B cell (primary cell): ENCODE measurements at regions not wholly inside any gene's neighbourhood (a gene's known extent, or its start where the extent isn't known, plus 50 kb on each side); places are given as distances from the start of the nearest gene placed in this dataset.

Source experiments
- ATAC-seq: fragments of 200-7000 bp; cut with Tn5 transposase; one replicate; pipeline ENCODE4 v1.10.0; 2021; ENCODE audit warnings: low read depth, mild to moderate bottlenecking, moderate number of reproducible peaks, moderate library complexity
- CTCF ChIA-PET: fragments of 350-600 bp; sonication (Branson Sonifier 250); formaldehyde crosslinking; loops from one replicate; lab custom pipeline; 2021; ENCODE audit warnings: antibody characterized with exemption, inconsistent platforms; lab: Charles Lee
- POLR2A ChIA-PET: fragments of 350-600 bp; sonication (Branson Sonifier 250); formaldehyde crosslinking; loops from one replicate; lab custom pipeline; 2021; ENCODE audit warnings: antibody characterized with exemption; lab: Charles Lee
- DNase-seq: peaks from one replicate; pipeline ENCODE4 v3.0.0; 2013
- H2AFZ ChIP-seq: 2 replicates; pipeline ENCODE4 v1.6.1; 2012; ENCODE audit warnings: mild to moderate bottlenecking, low read depth, low read length; ENCODE audit not compliant: insufficient read depth, poor library complexity, severe bottlenecking
- H3K27ac ChIP-seq, 2 donors: 1 replicate in 1 of 2; 2 replicates in 1 of 2; pipeline ENCODE4 v1.5.1; 2012 to 2013; ENCODE audit warnings: low read length in 2 of 2, mild to moderate bottlenecking in 2 of 2, moderate library complexity in 1 of 2
- H3K27me3 ChIP-seq, 4 experiments: fragments of 200-600 bp in 1 of 4; sonication (generic) in 1 of 4; replicated peaks in 1 of 4; 1 replicate in 2 of 4; 2 replicates in 2 of 4; pipeline versions ENCODE4 v1.6.1 to v1.7.0; 2013 to 2016; ENCODE audit warnings: low read length in 3 of 4, mild to moderate bottlenecking in 2 of 4, mixed read lengths in 1 of 4, moderate library complexity in 1 of 4; ENCODE audit not compliant: insufficient read depth in 4 of 4, control insufficient read depth in 3 of 4; ENCODE audit errors: control extremely low read depth in 1 of 4
- H3K36me3 ChIP-seq, 2 experiments: replicated peaks in 1 of 2; 1 replicate in 1 of 2; 2 replicates in 1 of 2; pipeline versions ENCODE4 v1.6.1 to v1.7.1; 2013; ENCODE audit warnings: low read length in 1 of 2; ENCODE audit not compliant: insufficient read depth in 2 of 2, control insufficient read depth in 1 of 2; ENCODE audit errors: control extremely low read depth in 1 of 2, extremely low read depth in 1 of 2
- H3K4me1 ChIP-seq, 2 donors: fragments of 200-600 bp in 1 of 2; sonication (generic) in 1 of 2; 1 replicate in 1 of 2; 2 replicates in 1 of 2; pipeline versions ENCODE4 v1.5.1 to v1.6.1; 2013 to 2017; ENCODE audit warnings: low read length in 2 of 2; ENCODE audit not compliant: control insufficient read depth in 2 of 2, insufficient read depth in 2 of 2
- H3K4me2 ChIP-seq: replicated peaks from 2 replicates; pipeline ENCODE3; 2012; ENCODE audit warnings: mild to moderate bottlenecking, low read depth, low read length; ENCODE audit not compliant: poor library complexity, severe bottlenecking
- H3K4me3 ChIP-seq, 5 experiments: fragments of 200-600 bp in 1 of 5; sonication (generic) in 1 of 5; 1 replicate in 3 of 5; 2 replicates in 2 of 5; pipeline versions ENCODE4 v1.5.1 to v1.7.0; 2011 to 2016; ENCODE audit warnings: low read length in 4 of 5, mild to moderate bottlenecking in 4 of 5, low read depth in 2 of 5, control low read depth in 1 of 5, moderate library complexity in 1 of 5; ENCODE audit not compliant: insufficient read depth in 1 of 5; ENCODE audit errors: control extremely low read depth in 1 of 5, extremely low read depth in 1 of 5
- H3K79me2 ChIP-seq: fragments of 200-600 bp; sonication (generic); one replicate; pipeline ENCODE4 v1.6.0; 2016; ENCODE audit warnings: low read length; ENCODE audit not compliant: control insufficient read depth, insufficient read depth
- H3K9ac ChIP-seq: fragments of 200-600 bp; sonication (generic); 2 replicates; pipeline ENCODE4 v1.6.1; 2017; ENCODE audit warnings: mild to moderate bottlenecking, low read length, moderate library complexity
- H3K9me3 ChIP-seq, 3 donors: one replicate each; pipeline versions ENCODE4 v1.6.1 to v1.7.1; 2013; ENCODE audit warnings: low read length in 2 of 3; ENCODE audit not compliant: control insufficient read depth in 2 of 3, insufficient read depth in 1 of 3; ENCODE audit errors: control extremely low read depth in 1 of 3
- H4K20me1 ChIP-seq: 2 replicates; pipeline ENCODE4 v1.6.0; 2012; ENCODE audit warnings: mild to moderate bottlenecking, low read length; ENCODE audit not compliant: insufficient read depth, control insufficient read depth, poor library complexity, severe bottlenecking
- H3K27ac Mint-ChIP-seq: one replicate; pipeline ENCODE4 v1.8.0; 2021; ENCODE audit warnings: mixed read lengths
- H3K27me3 Mint-ChIP-seq: one replicate; pipeline ENCODE4 v1.8.0; 2021; ENCODE audit warnings: mixed read lengths
- H3K4me1 Mint-ChIP-seq: one replicate; pipeline ENCODE4 v1.8.0; 2021; ENCODE audit warnings: mixed read lengths
- H3K4me3 Mint-ChIP-seq: one replicate; pipeline ENCODE4 v1.8.0; 2021; ENCODE audit warnings: mixed read lengths
- H3K9me3 Mint-ChIP-seq: one replicate; pipeline ENCODE4 v1.8.0; 2022; ENCODE audit warnings: mixed read lengths; ENCODE audit not compliant: insufficient read depth
- EZH2 ChIP-seq: IDR thresholded peaks from 2 replicates; pipeline ENCODE4 v1.6.1; 2012; ENCODE audit warnings: borderline replicate concordance, low read depth, mild to moderate bottlenecking, moderate library complexity, low read length; ENCODE audit not compliant: insufficient read depth, poor library complexity, severe bottlenecking
- WGBS: methylation state at CpG from one replicate; pipeline ENCODE4 v1.1.5; 2013; ENCODE audit warnings: missing lambda C conversion rate; ENCODE audit not compliant: insufficient coverage; 5-methylcytosine and 5-hydroxymethylcytosine counted together
- intact Hi-C: fragments of 100-400 bp; cut with micrococcal nuclease; formaldehyde crosslinking; loops from one replicate; pipeline ENCODE4 v1.10.0; 2022
- TF ChIP-seq, protein P1 (sequence below): fragments of 200-600 bp; IDR thresholded peaks from one replicate; pipeline ENCODE4 v1.8.0; 2022; ENCODE audit warnings: antibody characterized with exemption, mild to moderate bottlenecking

DNA sequence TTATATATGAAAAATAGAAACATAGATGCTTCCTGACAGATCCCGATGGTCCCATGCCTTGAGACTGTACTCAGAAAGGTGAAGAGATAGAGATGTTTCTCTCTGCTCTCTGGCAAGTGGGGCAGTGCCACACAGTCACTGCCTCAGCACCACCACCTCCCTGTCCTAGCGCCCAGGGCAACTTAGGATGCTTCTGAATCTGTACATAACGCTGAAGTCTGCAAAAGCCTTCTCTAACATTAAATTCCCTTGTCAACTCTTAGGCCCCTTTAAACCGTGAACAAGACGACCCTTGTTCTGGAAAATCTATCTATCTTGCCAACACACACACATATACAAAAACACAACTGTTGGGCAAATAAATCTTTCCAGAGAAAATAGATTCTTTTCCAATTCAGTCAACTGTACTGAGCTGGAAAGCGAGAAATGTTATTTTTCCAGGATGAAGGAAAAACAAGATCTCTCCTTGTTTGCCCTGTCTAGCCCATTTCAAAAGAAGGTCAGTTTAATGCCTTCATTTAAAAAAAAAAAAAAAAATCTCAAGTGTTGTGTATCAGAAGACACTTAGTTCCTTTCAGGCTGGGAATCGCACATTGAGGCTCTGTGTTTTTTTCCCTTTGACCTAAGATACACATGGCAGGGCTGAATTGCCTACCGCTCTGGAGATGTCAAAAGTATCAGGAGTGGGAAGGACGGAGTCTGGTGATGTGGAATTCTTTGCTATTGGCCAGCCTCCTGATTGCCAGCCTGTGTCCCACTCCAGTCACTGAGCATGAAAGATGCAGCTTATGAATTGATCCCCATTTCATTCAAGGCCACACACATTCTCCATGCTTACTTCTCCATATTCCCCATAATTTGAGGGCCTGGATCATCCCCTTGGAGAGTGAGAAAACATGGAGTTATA lies 241.4 kb downstream of the LACC1 start:
- Histone ChIP-seq H2AFZ (no peak overlapping the region), H3K4me1 (peaks cover 21 to 23% of the 10 kb centered on the region in 2 donors), H3K9ac (no peak overlapping the region), H3K9me3 (peaks cover 0 to 8% (median 1%) of the 10 kb centered on the region in 3 donors), H4K20me1 (no peaks in the 10 kb centered on the region), H3K36me3 (no peaks in the 10 kb centered on the region), H3K4me2 (no peak overlapping the region), H3K4me3 (no peak overlapping the region), H3K27ac (no peak overlapping the region), H3K79me2 (no peaks in the 10 kb centered on the region), H3K27me3 (no peaks in the 10 kb centered on the region)
- H3K27ac Mint-ChIP-seq, result no peak overlapping the region
- 100% methylated on average over 6 of the region's 9 CpGs for WGBS
- no peak overlapping the region for H3K4me3 Mint-ChIP-seq
- peaks cover 26% of the 10 kb centered on the region for H3K4me1 Mint-ChIP-seq
- CTCF ChIA-PET, result no interaction called here
- intact Hi-C loops, result no loop called here
- no peak for DNase-seq
- POLR2A ChIA-PET, result no interaction called here
- no peaks in the 10 kb centered on the region for H3K27me3 Mint-ChIP-seq
- no peak for TF ChIP-seq EZH2
- TF ChIP-seq, protein P1, sequence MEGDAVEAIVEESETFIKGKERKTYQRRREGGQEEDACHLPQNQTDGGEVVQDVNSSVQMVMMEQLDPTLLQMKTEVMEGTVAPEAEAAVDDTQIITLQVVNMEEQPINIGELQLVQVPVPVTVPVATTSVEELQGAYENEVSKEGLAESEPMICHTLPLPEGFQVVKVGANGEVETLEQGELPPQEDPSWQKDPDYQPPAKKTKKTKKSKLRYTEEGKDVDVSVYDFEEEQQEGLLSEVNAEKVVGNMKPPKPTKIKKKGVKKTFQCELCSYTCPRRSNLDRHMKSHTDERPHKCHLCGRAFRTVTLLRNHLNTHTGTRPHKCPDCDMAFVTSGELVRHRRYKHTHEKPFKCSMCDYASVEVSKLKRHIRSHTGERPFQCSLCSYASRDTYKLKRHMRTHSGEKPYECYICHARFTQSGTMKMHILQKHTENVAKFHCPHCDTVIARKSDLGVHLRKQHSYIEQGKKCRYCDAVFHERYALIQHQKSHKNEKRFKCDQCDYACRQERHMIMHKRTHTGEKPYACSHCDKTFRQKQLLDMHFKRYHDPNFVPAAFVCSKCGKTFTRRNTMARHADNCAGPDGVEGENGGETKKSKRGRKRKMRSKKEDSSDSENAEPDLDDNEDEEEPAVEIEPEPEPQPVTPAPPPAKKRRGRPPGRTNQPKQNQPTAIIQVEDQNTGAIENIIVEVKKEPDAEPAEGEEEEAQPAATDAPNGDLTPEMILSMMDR, result no peak
- ATAC-seq, result no peak
- H3K9me3 Mint-ChIP-seq, result peaks cover 10% of the 10 kb centered on the region

DNA sequence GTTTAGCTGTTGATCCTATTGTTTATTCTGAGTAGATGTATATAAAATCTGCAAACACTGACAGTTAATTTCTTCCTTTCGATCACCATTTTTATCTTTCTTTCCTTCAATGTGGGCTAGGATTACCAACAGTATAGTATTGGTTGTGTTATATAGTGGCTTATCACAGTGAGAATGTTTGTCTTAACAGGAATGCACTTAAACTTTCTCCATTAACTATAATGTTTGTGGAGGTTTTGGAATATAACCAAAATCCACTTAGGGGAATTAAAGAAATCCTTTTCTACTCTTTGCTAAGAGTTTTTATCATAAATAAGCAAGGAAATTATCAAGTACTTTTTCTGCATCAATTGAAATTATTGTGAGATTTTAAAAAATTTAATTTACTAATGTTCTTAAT lies 244.6 kb downstream of the LACC1 start:
- Mint-ChIP-seq H3K27me3 (peaks cover 5% of the 10 kb centered on the region), H3K4me1 (no peaks in the 10 kb centered on the region), H3K4me3 (no peak overlapping the region), H3K27ac (no peak overlapping the region), H3K9me3 (peaks cover 10% of the 10 kb centered on the region)
- H3K36me3 ChIP-seq, result no peaks in the 10 kb centered on the region
- H2AFZ ChIP-seq, result no peak overlapping the region
- no peak overlapping the region for H3K4me2 ChIP-seq
- no peaks in the 10 kb centered on the region for H3K27me3 ChIP-seq
- H3K4me1 ChIP-seq, result no peaks in the 10 kb centered on the region
- ChIA-PET CTCF (no interaction called here), POLR2A (no interaction called here)
- TF ChIP-seq EZH2, result no peak
- TF ChIP-seq, protein P1, result no peak
- ATAC-seq (no peak), DNase-seq (no peak)
- no peak overlapping the region for H3K9ac ChIP-seq
- H3K4me3 ChIP-seq, result no peak overlapping the region
- no peak overlapping the region for H3K27ac ChIP-seq
- H4K20me1 ChIP-seq, result no peaks in the 10 kb centered on the region
- peaks cover 0 to 8% (median 1%) of the 10 kb centered on the region in 3 donors for H3K9me3 ChIP-seq
- no peaks in the 10 kb centered on the region for H3K79me2 ChIP-seq
- WGBS, result no CpG with 5 or more reads among the region's 1 CpG
- intact Hi-C loops, result no loop called here
